DMS53 (cell line): ENCODE measurements at regions not wholly inside any gene's neighbourhood (a gene's known extent, or its start where the extent isn't known, plus 50 kb on each side); places are given as distances from the start of the nearest gene placed in this dataset.
"Not testable (repeated sequence)": the region's sequence is repeated elsewhere in the genome, so short reads cannot be mapped to it uniquely, and the experiment has no call there.

Experiments used
- DNase-seq: peaks from one replicate; lab custom pipeline; 2025; lab: John Stamatoyannopoulos, UW

DNA sequence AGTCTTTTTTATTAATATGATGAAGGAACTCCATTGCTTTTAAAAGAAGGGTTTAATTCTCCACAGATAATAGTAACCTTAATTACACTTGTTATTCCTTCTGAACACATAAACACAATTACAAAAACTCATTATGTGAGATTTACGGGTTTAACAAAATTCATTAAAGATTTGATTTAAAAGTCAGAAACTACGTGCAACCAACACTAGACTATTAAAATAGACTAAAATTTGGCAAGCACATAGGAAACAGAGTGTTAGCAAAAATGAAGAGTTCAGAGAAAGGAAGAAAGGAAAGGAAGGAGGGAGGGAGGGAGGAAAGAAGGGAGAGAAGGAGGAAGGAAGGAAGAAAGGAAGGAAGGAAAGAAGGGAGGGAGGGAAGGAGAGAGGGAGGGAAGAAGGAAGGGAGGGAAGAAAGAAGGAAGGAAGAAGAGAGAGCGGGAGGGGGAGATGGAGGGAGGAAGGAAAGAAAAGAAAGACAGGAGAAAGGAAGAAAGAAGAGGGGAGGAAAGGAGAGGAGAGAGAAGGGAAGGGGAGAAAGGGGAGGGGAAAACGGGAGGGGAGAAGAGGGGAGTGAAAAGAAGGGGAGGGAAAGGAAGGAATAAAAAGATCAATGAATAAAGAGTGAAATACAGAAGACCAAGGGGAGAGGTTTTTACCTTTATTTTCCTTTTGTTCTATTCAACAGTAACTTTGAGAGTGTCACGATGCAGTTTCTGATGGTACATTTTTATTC, 123.4 kb upstream of the LYPLAL1 start:
- no peak for DNase-seq

DNA sequence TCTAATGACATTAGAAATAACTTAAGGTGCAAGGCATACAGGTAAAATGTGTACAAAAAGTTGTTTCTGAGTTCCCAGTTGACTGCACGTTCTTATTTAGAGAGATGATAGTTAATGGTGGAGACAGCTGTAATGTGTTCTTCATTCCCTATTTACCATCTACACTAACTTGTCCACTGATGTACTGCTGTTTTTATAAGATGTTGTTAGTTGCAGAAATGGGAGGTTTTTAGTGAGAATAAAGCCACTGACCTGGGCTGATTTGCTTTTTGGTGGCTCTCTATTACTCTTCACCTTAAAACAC, 122.9 kb upstream of the LYPLAL1 start:
- DNase-seq, result no peak

DNA sequence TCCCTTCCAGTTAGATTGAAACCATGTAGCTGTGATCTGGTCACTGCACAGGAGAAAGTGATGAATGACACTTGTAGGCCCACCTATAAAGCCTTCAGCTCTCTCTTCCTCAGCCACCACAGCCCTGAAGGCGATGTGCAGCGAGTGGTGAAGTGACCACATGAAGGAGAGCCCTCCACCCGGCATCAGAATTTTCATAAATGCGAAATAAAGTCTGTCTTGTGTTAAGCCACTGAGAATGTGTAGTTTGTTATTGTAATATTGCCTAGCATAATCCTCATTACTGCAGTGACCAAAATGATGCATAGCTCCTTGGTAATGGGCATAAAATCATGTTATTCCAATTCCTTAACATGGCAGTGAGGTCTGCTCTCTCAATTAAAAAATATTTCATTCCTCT, 122.1 kb upstream of the LYPLAL1 start:
- DNase-seq, result no peak

DNA sequence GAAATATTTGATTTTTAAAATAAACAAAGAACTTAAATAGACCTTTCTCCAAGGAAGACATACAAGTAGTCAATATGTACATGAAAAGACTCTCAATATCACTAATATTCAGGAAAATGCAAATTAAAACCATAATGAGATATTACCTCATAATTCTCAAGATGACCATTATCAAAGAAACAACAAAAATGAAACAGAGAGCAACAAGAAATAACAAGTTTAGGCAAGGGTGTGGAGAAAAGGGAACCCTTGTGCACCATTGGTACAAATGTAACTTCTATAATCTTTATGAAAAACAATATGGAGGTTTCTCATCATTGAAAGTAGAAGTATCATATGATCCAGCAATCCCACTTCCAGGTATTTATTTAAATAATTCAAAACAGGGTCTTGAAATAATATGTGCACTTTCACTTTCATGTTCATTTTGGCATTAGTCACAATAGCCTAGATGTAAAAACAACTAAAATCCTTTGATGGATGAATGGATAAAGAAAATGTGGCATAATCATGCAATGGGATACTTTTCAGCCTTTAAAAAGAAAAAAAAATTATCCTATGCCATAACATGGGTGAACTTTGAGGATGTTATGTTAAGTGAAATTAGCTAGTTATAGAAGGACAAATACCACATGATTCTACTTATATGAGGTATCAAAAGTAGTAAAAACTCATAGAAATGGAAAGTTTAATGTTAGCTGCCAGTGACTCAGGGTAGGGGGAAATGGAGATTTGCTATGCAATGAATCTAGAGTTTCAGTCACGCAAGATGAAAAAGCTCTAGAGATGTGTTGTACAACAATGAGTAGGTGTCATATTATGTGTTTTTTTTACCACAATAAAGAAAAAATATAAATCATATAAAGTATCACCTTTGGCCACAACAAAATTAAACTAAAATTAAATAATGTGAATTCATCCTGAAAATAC, 114.5 kb upstream of the LYPLAL1 start:
- no peak for DNase-seq

DNA sequence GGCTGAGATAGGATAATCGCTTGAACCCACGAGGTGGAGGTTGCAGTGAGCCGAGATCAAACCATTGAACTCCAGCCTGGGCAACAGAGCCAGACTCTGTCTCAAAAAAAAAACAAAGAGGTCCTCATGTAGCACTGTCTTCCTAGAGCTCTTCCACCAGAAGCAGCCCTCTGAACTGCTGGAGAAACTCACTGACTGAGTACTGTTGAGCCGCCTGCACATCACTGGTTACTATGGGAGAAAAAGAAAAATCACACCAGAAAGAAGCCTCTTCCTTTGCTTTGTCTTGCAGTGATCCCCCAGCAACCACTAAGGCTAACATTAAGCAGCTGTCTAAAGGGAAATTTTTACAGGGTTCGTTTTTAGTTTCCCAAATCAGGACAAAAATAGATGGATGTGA, 112.9 kb upstream of the LYPLAL1 start:
- no peak for DNase-seq

DNA sequence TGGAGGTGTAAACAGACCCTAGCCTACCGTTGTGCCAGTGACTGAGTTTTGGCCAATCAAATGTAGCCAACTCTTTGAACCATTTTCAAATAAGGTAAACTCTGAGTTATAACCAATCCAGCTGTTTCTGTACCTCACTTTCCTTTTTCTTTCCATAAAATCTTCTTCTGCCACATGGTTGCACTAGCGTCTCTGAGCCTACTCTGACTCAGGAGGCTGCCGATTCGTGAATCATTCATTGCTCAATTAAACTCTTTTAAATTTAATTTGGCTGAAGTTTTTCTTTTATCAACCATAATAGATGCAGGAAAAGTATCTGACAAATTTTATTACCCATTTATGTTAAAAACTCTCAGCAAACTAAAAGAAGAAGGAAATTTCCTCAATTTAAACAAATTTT, 111.5 kb upstream of the LYPLAL1 start:
- no peak for DNase-seq

DNA sequence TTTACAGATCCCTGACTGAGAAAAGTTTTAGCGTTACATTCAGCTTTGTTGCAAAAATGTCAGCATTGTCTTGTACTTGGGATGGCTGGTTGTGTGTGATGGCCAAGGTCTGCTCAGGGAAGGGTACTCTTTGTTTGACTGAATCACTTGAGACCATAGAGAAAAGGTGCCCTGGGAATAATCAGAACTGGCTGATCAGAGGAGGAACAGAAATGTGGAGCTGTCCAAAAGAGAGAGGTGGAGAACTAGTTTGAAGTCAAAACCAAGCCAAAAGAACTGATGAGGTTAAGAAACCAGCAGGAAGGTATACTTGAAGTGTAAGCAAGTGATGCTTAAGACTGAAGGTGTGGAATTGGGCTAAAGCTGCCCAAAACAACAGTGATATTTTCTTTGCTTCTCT, 107.6 kb upstream of the LYPLAL1 start:
- no peak for DNase-seq

DNA sequence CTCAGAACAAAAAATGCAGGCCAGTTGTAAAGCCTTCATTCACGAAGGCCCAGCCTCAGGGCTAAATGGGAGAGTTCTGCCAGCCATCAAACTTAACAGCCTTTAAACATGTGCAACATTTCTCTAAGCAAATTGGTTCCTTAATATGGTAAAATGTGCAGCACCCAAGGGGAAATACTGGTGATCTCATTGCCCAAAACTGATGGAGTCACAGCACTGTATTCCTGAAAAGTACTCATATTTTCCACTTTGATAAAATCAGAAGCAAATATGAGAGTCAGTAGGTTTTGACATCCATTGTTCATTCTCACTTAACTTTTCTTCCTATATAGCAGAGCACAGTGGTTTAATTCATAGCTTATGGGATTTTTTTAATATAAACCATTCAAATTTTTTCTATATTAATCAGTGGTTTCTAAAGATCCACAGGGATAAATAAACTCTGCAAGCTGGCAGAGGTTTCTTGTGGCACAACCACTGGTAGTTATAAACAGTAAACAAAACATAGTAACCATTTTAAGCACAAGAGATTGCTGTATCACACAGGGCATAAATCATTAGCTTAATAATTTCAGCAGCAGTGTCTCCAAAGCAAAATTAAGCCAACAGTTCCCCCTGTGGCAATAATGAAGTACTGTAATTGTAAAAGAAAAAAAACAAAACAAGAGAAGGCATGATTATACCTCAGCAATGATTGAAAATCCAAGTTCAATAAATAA, 106.9 kb upstream of the LYPLAL1 start:
- peak; percentile 70 for DNase-seq

DNA sequence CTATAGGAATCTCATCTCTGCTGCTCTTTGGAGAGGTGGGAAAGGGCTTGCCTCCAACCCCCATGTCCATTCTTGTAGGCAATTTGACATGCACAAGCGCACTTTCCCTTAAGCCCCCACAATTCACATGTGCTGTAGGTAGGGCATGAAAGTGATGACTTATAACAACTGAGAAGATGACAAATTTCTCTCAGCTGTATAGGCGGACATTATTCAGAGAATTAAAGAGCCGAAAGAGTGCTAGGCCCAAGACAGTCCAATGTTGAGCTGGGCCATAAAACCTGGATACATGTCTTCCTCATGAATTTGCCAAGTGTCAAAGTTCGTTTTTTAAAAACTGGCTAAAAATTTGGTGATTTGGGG, 106.3 kb upstream of the LYPLAL1 start:
- no peak for DNase-seq

DNA sequence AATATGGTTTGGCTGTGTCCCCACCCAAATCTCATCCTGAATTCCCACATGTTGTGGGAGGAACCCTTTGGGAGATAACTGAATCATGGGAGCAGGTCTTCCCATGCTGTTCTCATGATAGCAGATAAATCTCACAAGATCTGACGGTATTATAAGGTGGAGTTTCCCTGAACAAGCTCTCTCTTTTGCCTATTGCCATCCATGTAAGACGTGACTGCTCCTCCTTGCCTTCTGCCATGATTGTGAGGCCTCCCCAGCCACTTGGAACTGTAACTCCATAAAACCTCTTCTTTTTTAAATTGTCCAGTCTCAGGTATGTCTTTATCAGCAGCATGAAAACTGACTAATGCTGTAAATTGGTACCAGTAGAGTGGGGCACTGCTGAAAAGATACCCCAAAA, 103.3 kb upstream of the LYPLAL1 start:
- not testable (repeated sequence) for DNase-seq

DNA sequence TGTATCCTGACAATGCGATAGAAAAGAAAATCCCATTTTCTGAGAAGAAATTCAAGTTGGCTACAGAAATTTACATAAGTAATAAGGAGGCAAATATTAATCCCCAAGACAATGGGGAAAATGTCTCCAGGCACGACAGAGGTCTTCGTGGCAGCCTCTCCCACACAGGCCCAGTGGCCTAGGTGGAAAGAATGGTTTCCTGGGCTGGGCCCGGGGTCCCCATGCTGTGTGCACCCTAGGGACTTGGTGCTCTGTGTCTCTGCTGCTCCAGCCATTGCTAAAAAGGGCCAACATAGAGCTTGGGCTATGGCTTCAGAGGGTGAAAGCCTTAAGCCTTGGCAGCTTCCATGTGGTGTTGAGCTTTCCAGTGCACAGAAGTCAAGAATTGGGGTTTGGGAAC, 102.5 kb upstream of the LYPLAL1 start:
- no peak for DNase-seq

DNA sequence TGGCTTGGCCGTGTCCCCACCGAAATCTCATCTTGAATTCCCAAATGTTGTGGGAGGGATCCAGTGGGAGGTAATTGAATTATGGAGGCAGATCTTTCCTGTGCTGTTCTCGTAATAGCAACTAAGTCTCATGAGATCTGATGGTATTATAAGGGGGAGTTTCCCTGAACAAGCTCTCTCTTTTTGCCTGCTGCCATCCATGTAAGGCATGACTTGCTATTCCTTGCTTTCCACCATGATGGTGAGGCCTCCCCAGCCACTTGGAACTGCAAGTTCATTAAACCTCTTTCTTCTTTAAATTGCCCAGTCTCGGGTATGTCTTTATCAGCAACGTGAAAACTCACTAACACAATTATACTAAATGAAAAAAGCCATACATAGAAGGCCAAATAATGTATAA, 101.3 kb upstream of the LYPLAL1 start:
- no peak for DNase-seq

DNA sequence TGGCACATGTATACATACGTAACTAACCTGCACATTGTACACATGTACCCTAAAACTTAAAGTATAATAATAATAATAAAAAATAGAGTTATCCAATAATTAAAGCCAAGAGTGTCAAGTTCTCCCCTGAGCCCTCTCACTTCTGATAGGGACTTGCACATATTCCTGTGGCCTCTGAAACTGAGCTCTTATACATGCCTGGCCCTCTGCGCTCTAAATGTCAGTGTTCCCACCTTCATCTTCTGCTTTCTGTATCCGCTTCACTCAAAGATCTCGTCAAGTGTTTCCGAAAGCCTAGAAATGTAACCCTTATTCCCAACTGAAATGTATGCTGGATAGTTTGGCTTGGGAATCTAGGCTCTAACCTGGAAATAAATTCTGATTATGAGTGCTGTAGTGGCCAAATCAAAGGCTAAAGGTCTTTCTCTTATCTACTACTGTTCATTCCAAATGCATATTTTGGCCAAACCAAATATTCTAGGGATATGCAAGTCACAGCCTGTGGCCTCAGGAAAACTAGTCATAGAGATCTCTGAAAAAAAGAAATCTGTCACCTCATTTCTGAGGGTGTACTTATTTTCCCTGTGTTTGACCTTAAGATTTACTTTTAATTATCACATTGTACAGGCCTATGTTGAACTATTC, 99.5 kb upstream of the LYPLAL1 start:
- no peak for DNase-seq

DNA sequence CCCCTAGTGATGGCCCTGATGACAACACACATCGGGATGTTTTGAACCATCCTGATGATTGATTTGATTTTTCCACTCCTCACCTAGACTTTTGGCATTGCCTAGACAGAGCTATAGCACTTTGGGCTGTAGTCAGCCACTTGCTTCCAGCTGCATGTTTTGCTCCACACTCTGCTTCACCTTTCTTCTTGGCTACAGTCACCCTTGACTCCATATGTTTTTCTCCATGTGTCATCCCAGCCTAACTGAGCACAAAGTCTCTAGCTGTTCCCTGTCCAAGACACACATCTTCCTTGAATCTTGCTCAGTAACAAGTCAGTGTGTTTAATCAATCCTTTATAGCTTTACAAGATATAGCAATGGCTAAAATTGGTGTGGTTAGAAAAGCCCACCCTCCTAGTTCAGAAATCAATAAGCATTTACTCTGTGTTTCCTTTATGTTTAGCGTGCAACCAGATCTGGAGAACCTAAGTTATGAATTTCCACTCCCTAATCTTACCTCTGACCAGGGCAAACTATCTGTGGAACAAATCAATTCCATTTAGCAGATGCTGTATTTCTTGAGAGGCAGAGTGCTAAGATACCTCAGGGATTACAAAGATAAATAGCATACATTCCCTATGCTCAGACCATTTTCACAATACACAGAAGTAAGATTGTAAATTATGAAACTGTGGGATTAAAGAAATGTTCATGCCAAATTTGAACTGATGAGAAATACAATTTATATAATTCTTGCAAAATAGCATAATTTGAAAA, 98.4 kb upstream of the LYPLAL1 start:
- DNase-seq, result no peak

DNA sequence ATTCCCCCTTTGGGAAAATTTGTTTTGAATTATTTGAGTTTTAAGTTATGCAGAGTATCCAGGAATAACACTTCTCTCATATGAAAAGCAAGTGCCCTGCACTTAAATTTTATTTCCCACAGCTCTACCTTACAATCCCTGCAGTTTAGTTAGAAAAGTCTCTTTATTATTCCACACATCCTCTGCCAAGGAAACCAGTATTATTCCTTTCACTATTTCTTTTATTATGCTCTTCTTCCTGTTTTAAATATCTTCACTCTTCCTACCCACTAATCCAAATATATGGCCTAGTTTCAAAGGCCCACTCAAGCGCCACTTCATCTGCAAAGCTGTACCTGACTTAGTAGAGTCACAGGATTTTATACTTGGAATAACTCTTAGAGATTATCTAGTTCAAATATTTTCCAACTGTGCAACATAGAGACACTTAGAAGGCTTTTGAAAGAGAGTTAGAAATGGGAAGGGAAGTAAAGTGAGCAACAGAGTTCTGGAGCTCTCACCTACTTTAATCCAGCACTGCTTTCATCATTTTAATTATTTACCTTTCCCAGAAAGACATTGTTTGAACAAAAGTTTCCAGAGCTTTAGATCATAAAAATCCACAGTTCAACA, 97.2 kb upstream of the LYPLAL1 start:
- DNase-seq, result no peak

DNA sequence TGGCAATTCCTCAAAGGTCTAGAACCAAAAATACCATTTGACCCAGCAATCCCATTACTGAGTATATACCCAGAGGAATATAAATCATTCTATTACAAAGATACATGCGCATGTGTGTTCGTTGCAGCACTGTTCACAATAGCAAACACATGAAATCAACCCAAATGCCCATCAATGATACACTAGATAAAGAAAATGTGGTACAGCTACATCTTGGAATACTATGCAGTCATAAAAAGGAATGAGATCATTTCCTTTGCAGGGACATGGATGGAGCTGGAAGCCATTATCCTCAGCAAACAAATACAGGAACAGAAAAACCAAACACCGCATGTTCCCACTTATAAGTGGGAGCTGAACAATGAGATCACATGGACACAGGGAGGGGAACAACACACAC, 95.9 kb upstream of the LYPLAL1 start:
- DNase-seq, result not testable (repeated sequence)

DNA sequence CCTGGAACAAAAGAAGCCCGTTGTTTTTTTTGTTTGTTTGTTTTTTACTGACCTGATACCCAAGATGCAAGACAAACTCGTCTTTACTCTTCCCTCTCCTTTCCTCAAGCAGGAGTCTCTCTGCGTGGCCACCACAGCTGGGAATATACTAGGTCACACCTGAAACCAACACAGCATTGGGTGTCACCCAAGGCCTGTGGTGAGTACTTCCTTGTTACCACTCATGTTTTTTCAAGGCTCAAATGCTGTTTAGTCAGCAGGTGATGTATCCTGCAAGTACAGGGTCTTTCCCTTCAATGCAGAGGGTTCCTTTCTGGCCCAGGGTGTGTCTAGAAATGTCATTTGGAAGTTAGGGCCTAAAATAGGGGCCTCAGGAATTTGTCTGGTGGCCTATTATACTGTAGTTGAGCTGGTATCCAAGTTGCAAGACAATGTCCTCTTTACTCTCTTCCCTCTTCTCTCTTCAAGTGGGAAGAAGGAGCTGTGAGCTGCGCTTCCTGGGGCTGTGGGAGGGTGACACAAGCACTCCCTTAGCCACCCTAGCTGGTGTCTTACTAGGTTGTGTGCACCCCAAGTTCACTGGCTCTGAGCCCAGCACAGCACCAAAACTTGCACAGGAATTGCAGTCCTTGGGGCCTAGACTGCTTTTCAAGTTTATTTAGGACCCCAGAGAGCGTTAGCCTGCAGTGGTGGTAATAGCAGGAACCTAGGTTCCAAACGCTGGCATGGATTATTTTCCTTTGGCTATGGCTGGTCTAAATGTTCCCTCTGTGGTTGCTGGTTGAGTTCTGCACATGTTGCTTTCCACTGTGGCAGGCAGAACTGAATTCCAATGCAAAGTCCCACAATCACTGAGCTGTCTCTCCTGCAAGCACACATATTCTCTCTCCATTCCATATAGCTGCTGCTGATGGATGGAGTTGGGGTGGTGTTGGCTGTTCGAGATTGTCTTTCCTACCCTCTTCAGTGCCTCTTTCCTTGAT, 91.4 kb upstream of the LYPLAL1 start:
- DNase-seq, result peak; percentile 43

DNA sequence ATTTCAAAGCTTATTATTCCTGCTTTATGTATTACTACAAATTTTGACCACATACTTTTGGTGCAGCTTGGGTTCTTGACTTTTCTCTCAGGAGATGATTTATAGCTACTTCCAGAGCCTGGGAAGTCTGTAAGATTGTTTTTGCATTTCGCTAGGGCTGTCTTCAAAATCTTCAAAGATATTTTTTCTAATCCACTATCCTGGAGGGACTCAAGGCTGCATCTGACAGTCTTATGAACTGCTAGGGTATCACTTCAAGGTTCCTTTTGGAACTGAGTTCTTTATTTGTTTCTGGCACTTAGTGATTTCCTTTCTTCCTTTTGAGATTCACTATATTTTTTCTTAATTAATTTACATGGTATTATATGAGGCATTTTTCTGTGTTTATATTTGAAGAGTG, 90.0 kb upstream of the LYPLAL1 start:
- DNase-seq, result no peak

DNA sequence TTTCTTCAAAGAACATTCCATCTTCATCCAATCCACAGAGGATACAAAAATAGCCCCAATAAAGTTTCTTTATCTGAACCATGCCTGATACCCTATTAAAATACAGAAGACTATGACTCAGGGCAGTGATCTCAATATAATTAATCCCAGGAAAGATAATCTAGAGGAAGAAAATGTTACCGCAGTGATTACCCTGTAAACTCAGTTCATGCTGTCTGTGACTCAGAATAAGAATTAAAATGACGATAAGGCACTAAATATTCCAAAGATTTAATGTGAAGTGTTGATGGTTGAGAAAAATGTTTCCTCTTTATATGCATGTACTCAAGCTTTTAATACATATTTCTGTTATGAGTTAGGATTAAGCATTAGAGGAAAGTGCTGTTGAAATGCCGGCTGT, 88.6 kb upstream of the LYPLAL1 start:
- no peak for DNase-seq

DNA sequence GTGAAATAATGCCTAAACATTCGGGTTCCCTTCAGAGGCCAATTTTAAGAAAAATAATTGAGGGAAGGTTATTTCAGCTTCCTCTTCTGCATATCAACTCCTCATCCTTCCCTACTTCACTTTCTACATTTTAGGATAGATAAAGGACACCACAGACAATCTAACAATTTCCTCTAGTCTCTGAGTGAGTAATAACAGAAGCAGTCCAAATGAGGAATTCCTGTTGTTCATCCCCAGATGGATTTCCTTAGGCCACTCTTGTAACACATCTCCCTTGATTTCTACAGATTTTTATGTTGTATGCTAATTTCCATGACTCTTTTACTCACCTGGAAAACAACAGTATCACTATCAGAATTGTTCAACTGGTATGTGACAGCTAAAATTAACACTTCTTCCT, 87.7 kb upstream of the LYPLAL1 start:
- no peak for DNase-seq
